ENCODE measurements at regions not wholly inside any gene's neighbourhood (a gene's known extent, or its start where the extent isn't known, plus 50 kb on each side); places are given as distances from the start of the nearest gene placed in this dataset.

DNA sequence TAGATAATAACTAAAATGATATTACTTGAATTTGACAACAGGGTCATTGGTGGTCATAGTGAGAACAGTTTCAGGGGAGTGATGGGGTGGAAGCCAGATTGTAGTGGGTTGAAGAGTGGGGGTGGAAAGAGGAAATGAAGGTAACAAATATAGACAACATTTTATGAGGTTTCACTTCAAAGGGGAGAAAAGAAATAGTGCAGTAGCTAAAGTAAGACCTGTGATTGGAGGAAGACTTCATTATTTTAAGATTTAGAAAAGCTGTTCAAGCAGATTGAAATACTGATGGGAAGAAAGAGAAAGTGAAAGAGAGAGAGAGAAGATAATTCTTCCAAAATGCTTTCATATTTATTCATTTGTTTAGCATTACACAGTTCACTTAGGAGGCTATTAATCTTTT is 52.0 kb upstream of the KCNA3 start:
- H3K4me1 ChIP-seq, result no peaks in the 10 kb centered on the region
- H3K36me3 ChIP-seq, result no peaks in the 10 kb centered on the region
- no peaks in the 10 kb centered on the region for H3K27me3 ChIP-seq
- intact Hi-C loops (cut with DNase I; ENCODE audit: low total_unique reads), result no loop called here
- TF ChIP-seq, protein P1, sequence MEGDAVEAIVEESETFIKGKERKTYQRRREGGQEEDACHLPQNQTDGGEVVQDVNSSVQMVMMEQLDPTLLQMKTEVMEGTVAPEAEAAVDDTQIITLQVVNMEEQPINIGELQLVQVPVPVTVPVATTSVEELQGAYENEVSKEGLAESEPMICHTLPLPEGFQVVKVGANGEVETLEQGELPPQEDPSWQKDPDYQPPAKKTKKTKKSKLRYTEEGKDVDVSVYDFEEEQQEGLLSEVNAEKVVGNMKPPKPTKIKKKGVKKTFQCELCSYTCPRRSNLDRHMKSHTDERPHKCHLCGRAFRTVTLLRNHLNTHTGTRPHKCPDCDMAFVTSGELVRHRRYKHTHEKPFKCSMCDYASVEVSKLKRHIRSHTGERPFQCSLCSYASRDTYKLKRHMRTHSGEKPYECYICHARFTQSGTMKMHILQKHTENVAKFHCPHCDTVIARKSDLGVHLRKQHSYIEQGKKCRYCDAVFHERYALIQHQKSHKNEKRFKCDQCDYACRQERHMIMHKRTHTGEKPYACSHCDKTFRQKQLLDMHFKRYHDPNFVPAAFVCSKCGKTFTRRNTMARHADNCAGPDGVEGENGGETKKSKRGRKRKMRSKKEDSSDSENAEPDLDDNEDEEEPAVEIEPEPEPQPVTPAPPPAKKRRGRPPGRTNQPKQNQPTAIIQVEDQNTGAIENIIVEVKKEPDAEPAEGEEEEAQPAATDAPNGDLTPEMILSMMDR (IDR thresholded peaks at IDR 0.05), result no peak
- H3K4me3 ChIP-seq, result no peak overlapping the region
- DNase-seq, result no peak
- H3K9me3 ChIP-seq, result no peaks in the 10 kb centered on the region
- H3K27ac ChIP-seq, result no peak overlapping the region
